NCI-H226 (cell line): ENCODE measurements at regions not wholly inside any gene's neighbourhood (a gene's known extent, or its start where the extent isn't known, plus 50 kb on each side); places are given as distances from the start of the nearest gene placed in this dataset.
A peak's percentile ranks its signal among the peaks of the same experiment; 100 is the strongest.

Experiments used
- DNase-seq: peaks from one replicate; pipeline ENCODE4 v3.0.0-alpha.2; 2015

DNA sequence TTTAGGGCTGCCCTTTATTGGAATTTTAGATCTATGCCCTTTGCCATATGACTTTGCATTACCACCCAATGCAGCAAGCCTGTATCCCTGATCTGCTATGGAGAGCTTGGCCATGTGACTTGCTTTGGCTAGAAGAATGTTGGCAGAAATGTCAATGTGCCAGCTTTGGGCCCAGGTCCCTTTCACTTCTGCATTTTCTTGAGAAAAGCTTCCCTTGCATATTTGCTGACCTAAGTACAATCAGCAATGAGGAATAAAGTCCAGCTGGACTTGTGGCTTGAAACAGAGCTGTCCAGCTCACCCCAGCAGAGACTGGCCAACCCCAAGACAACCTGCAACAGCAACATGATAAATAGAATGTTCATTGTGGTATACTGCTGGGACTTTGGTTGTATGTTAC, 135.9 kb downstream of the PAH start:
- no peak for DNase-seq

DNA sequence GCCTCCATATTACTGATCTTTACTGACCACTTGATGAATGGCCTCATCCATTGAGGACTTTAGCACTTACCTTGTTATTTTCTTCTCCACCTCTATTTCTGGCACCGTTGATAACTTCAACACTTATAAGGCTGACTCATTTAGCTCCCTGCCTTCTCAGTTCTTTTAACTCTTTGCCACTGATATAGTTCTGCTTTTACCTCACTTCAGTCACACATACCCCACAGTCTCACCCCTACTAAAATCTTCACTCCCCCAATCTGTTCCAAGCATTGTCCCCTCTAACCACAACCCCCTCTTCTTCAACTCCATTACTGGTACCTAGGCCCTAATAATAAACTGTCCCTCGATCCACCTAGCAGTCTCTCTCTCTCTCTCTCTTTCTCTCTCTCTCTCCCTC, 141.0 kb downstream of the PAH start:
- DNase-seq, result no peak

DNA sequence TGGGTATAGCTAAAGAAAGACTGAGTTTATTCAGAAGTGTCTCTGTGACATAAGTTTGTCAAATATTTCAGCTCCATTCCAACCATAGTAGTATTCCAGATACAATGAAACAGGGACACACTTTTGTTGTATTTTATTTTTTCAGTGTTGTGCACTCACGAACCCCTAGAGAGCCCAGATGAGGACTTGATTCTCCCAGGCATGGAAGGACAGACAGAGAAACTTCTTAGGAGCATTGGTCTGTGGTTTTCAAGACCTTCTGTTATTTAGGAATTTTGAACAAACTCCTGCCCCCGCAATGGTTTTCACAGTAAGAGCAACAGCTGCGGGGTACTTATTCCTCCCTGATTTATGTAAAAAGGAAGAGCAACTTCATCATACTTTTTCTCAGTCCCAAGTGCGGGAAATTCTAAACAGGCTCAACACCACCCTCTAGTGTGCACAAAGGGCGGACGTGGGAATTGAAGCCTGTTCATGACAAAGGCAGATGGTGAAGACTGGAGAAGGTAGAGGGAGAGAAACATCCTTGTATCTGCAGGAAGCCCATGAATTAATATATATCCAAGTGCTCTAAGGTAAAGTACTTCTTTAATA, 147.6 kb downstream of the PAH start:
- peak; percentile 2 for DNase-seq

DNA sequence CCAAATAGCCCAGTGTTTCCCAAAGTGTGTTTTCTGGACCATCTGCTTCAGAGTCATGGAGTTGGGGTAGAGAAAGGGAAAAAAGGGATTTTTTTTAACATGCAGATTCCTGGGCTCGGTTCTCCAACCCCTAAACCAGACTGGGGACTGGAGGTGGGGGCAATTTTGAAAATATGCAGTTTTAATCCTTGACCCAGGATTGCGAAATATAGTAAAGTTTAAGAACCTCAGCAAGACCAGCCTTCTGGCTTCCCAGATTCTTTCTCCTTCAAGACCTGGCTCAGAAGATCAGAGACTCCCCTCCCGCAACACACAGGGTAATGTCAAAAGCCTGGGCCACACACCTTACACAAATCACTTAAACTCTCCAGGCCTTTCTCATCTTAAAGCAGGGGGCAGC, 150.1 kb downstream of the PAH start:
- DNase-seq, result no peak

DNA sequence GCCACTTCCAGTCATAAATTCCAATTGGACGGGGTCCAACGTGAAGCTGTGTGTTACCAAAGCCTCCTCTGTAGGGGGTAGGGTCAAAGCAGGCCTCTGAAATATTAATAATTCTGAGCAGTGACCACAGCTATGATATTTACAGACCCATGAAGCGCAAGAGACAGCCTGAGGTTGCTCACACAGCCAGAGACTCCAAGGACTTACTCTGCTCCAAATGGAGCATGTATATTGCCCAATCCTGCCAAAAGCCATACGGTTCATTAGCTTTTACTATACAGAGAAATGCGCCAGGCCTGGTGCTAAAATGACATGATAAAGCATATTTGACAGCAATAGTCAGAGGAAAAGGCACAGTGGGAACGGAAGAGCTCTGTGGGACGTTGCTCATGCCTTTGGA, 151.3 kb downstream of the PAH start:
- no peak for DNase-seq

DNA sequence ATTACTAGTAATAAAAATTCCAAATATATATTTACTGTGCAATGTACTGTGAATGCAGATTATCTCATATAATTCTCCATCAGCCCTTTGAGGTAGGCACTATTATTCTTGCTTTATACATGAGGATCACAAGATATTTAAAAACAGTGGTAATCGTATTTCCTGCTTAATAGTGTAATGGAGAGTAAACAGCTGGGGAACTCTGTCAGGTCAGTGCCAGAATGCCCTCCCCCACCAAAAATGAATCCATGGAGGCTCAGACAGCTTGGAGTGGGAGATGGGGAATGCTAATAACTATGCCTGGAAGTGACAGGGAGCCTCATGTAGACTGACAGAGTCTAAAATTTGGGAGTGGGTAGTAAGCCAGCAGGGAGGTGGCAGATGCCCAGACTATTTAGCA, 153.6 kb downstream of the PAH start:
- DNase-seq, result no peak

DNA sequence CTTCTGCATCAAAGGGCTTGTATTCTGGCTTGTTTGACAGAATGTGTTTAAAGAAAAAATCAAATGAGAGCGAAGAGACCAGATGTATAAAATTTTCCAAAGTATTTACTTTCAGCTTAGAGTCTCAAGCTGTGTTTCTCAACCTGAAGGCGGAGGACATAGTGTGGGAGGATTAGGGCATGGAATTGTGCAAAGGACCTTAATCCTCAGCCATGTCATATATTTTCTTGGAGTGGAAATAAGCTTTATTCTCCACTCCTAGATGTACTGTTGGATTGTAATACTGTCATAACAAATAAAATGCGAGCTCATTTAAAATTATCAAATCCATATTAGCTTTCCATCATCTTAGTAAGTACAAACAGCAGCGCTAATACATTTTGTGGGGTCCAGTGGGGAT, 154.0 kb downstream of the PAH start:
- DNase-seq, result no peak

DNA sequence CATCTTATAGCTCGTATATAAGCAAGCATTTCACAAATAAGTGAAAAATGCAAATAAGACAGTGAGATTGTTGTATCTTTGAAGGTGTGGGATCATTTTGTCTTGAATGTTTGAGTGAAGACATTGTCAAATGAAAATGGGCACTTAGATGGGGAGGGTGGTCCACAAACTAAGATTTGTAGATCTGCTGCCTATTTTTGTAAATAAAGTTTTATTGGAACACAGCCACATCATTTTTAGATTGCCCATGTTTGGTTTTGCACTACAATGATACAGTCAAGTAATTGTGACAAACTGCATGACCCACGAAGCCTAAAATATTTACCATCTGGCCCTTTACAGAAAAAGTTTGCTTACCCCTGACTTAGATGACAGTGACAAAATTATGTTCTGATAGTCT, 156.7 kb downstream of the PAH start:
- no peak for DNase-seq

DNA sequence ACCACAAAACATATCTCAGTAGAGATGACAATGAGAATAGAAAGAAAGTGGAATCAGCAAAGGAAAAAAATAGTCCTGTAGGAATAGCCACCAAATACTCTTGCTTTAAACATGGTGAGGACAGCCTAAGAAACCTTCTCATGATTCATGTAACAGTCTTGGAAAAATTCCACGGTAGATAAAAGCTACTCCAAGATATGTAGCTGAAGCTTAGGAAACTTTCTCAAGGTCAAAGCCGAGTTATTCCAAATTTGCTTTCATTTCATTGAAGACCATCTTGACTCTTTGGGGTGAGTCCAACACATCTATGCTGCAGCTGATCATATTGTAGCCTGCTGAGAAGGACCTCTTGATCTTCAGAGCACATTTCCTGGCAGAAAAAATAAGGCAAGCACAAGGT, 157.6 kb downstream of the PAH start:
- no peak for DNase-seq

DNA sequence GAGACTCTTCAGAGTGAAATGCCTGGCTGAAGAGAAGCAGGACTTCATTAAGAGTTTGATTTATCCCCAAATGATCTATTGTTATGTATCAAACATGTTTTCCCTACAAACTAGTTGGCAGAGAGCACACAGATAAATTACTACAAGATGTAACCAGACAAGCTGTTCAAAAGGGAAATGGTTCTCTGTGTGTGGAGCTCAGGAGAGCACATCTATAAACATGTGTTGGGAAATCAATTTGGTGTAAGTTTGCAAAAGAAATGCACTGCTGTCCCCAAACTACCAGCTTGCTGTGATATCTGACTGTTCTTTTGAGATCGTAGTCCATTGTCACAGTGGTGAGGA, 159.2 kb downstream of the PAH start:
- no peak for DNase-seq

DNA sequence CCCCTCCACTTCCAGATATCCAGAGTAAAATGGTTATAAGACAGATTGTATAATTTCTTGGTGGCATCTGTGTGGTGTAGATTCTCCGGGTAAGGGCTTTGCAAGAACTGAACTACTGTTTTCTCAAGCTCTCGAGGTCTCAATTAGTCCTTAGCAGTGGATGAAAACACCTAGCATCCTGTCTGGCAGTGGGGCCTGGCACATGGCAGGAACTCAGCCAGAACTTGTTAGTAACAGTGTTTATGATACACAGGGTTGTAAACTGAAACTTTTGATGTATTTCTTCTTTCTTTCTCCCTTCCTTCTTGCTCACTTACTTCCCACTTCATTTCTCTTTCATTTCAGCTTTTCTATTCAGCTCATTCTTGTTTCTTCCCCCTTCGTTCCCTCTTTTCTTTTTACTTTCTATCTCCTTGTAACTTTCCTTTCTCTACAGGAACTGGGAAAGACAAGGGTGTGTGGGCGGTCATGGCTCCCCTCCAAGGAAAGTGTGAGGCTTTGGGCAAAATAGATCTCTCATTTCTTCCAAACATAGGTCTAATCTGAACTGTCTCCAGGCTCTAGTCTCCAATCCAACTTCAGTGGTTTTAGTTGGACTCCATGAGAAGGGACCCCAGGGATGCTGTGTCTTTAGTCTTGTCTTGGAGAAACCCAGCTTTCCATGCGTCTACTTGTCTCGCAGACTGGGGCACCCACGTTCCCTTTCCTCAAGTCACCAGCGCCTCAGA, 159.7 kb downstream of the PAH start:
- no peak for DNase-seq

DNA sequence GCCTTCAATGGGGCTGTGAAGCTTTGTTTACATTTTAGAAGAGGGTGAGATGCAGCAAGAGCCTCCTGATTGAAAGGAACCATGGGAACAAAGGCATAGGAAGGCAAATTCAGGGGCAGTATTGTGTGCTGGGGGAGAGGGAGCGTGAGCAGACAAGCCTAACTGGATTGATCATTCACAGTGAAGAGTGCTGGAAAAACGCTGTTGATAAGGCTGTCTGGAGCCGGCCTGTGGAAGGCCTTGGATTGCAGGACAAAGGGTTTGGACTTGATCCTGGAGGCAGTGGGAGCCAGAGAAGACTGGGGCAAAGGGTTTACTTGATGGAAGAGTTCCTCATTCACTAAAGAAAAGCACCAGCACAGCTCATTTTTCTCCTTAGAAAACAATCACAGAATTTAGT, 160.5 kb downstream of the PAH start:
- DNase-seq, result no peak

DNA sequence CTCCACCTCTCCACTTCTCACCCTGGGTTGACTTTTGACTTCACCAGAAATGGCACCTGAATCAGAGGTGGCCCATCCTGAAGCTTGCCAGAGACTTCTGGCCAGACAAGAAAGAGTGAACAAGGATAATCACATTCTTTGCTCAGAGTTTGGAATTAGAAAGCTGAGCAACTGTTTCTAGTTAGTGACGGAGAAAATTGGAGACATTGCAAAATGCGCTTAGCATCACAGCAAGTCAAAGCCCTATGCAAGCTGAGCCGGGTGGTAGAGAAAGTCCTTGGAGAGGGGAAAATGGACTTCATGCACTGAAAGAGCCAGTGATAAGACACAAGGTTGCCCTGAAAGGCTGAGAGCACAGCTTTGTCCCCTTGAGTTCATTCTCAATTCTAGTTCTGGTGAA, 161.8 kb downstream of the PAH start:
- DNase-seq, result no peak

DNA sequence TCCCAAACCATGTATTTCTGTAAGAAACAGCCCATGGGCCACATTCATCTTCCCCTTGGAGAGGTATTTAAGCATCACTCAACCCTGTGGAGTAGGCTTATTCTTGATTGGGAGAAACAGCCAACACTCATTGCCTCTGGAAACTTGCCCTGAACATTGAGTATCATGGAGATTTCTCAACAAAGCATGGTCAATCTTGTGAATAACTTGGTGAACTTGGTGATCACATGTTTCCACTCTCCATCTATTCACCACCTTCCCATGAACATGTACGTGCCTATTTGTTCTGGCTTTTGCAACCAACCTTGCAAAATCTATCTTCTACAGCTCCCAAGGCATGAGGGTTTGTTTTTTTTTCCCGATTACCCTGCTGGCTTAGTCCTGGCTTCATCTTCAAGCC, 163.2 kb downstream of the PAH start:
- DNase-seq, result no peak

DNA sequence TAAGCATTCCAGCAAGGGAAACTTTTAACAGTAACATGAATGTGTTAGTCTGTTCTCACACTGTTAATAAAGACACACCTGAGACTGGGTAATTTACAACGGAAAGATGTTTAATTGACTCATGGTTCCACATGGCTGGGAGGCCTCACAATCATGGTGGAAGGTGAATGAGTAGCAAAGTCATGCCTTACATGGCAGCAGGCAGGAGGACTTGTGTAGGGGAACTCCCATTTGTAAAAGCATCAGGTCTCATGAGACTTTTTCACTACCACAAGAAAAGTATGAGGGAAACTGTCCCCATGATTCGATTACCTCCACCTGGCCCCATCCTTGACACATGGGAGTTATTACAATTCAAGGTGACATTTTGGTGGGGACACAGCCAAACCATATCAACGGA, 168.3 kb downstream of the PAH start:
- DNase-seq, result no peak

DNA sequence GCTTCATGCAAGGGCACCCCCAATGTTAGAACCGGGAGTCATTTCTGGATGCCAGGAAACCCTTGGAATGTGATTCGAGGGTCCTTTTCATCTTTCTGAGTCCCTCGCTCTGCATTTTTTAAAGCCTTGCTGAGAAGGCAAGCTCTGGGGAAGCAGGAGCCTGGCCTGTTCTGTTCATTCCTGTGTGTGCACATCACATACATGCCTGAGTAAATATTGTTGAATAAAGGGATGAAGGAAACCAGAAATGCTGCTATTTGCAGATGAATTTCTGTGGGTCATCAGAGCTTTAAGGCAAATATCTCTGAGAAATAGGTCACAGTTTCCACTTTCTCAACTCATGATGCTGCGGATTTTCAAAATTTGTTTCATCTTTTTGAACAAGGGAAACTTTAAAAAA, 170.1 kb downstream of the PAH start:
- DNase-seq, result no peak

DNA sequence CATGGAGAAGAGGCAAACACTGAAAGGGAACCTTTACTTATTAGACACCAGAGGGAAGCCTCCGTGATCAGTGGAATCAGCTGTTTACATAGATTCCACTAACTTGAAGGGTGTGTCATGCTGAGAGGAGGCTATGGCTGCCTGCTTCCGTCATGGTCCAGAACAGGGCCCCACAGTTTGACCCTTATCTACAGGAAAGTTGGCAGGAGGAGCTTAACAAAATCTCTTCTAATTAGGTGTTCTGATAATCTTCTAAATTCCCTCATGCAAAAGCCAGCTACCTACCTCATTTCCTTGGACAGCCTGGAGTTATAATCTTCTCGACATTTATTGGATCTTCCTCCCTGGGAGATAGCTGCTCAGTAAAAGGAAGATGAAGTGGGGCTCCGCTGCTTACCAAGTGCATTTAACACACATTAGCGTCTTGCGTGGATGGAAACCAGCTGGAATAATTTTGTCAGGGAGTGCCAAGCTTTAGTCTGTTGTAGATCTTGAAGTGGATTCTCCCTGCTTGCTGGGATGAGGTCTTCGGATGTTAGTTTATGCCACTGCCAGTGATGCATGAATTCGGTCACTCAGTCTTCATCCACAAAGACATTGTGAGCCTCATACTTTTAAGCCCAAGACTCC, 171.0 kb downstream of the PAH start:
- DNase-seq, result no peak

DNA sequence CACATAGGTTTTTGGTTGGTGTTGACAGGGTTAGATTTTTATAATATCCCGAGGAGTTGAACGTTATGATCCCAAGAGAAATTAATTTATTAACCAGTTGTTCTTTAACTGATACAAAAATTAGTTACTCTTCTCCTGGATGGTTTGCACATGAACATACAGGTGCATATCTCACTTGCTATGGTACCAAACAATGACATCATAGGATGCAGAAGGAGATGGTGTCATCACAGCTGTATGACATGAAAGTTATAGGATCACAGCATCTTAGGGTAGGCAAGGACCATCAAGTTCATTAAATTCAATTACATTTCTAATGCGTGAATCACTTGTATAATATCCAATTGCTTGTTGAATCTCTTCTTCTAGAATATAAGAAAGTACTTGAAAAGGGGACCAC, 175.8 kb downstream of the PAH start:
- DNase-seq, result no peak

DNA sequence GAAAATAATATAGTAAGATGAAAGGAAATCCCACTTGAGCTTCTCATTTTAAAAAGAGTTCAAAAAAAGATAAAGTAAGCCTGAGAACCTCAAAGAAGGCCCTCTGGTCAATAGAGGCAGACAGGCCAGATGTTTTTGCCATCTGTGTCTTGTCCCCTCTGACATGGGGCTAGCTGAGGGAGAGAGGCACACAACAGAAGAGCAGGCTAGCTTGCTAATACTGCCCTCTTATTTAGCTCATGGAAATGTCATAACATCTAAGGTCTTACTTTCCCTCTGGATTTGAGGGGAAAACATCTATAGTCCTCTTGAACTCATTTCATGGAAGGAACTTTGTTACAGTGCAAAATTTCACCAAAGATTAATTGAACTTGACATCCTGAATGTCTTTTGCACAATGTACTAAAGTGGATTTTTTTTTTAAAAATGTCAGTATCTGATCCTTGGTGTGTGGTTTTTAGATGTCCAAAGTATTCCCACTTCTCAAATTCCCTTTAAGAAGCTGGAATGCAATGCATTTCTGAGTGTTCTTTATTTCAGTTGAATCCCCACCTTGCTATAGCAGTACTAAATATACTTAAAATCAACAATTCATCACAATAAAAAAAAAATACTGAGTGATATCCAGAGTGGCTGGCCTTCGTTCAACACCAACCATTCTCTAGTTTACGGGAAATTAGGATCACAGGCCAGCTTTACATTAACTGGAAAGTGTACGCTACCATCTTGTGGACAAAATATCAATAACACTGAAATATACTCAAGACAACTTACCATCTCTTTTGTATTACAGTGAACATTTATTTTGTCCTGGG, 176.7 kb downstream of the PAH start:
- peak; percentile 7 for DNase-seq

DNA sequence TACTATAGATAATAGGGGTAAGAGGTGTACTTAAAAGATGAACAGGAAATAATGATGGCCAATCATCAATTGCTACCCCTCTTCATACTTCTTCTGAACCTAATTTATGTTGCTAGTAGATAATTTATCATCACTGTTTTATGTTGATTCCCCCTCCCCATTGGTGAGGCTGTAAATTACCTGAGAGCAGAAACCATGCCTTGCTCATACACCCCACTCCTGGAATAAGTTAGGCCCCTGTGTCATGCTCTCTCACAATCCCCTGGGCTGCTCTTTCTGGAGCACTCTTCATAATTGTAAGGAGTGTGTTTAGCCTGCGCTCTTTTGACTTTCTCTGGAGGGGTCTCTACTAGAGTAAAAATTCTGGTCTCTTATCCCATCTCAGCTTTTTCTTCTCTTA, 180.7 kb downstream of the PAH start:
- no peak for DNase-seq

DNA sequence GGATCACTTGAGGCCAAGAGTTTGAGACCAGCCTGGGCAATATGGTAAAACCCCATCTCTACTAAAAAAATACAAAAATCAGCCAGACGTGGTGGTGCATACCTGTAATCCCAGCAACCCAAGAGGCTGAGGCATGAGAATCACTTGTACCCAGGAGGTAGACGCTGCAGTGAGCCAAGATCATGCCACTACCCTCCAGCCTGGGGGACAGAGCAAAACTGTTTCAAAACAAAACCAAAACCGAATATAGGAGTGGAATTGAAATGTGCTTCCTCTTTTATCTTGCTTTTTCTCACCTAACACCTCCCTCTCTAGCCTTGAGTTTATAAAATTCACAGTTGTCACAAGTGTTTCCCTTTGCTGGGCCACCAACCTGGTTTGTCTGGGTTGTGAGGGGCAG, 181.9 kb downstream of the PAH start:
- no peak for DNase-seq

DNA sequence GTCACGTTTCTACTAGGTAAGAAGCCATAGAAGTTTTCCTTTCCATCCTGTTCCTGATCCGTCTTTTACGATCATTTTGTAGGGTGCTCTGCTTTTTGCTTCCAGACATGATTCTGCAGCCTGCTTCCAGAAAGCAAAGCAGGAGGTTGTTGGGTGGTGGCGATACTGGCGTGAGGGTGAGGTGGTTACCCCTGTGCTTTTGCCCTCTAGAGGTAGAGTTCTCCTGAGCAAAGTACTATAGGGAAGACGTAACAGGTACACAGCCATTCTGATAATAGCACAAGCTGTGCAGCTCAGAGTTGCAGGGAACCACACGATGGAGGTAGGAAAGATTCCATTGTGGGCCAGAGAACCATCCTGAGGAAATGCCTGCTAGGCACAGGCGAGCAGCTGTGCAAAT, 186.0 kb downstream of the PAH start:
- no peak for DNase-seq

DNA sequence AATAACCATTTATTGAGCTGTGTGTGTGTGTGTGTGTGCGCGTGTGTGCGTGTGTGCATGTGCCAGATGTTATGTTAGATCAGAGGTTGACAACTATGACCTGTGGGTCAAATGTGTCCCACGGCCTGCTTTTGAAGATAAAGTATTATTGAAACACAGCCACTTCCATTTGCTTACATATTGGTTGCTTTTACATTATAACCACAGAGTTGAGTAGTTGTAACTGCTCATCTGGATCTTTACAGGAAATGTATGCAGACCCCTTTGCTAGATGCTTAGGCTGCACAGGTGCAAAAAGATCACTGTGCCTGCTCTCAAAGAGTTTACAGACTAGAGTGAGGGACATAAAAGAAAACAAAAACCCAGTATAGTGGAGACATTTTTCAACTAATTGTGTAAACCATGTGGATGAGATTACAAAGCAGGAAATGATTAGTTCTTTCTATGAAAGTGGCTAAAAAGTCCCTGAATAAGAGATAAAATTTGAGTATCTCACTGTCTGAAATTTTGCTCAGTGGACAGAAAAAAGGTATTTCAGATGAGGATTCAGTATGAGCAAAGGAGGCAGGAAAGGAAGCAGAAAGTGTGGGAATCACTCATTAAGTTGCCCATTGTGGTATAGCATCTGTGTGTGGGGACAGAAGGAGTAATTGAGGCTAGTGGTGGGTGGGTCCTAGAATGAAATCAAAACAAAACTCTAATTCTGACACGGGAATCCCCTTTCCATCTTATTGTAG, 188.4 kb downstream of the PAH start:
- DNase-seq, result no peak
